22Rv1 (cell line): ENCODE measurements at regions not wholly inside any gene's neighbourhood (a gene's known extent, or its start where the extent isn't known, plus 50 kb on each side); places are given as distances from the start of the nearest gene placed in this dataset.

Source experiments
- ZFX ChIP-seq: fragments of 450-650 bp; IDR thresholded peaks from 2 replicates; pipeline ENCODE4 v1.6.1; 2017; ENCODE audit warnings: antibody characterized with exemption, borderline replicate concordance
- TF ChIP-seq, protein P1 (sequence below): fragments of 450-650 bp; IDR thresholded peaks from 2 replicates; pipeline ENCODE4 v1.5.1; 2017; ENCODE audit warnings: mild to moderate bottlenecking

DNA sequence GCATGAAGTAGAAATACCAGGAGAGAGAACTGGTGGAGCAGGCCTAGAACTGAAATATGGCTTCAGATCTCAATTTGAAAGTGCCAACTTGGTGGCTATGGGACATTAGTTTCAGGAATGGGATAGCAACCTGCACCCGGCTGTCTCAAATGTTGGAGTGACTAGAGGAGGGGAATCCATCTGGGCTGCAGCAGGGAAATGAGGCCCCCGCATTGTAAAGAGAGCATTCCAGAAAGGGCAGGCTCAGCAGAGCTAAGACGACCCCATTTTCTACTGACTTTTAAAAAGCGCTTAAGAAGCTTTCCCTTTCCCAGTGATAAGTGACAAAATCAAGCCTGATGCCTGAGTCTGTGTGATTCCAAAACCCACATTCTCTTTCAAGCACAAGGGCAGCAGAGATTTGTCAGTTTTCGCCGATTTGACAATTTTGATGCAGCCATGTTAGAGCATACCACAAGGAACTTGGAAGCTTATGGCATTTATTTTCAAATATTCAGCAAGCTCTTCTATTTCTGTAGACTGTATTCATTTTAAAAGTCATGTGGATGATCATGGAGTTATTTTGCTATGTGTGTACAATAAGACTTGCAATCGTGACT is 119.8 kb upstream of the ARHGAP28 start:
- TF ChIP-seq, protein P1, sequence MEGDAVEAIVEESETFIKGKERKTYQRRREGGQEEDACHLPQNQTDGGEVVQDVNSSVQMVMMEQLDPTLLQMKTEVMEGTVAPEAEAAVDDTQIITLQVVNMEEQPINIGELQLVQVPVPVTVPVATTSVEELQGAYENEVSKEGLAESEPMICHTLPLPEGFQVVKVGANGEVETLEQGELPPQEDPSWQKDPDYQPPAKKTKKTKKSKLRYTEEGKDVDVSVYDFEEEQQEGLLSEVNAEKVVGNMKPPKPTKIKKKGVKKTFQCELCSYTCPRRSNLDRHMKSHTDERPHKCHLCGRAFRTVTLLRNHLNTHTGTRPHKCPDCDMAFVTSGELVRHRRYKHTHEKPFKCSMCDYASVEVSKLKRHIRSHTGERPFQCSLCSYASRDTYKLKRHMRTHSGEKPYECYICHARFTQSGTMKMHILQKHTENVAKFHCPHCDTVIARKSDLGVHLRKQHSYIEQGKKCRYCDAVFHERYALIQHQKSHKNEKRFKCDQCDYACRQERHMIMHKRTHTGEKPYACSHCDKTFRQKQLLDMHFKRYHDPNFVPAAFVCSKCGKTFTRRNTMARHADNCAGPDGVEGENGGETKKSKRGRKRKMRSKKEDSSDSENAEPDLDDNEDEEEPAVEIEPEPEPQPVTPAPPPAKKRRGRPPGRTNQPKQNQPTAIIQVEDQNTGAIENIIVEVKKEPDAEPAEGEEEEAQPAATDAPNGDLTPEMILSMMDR = no peak
- no peak for TF ChIP-seq ZFX
